Fibroblast of villous mesenchyme (primary cell): ENCODE measurements at regions not wholly inside any gene's neighbourhood (a gene's known extent, or its start where the extent isn't known, plus 50 kb on each side); places are given as distances from the start of the nearest gene placed in this dataset.

Source experiments
- DNase-seq: peaks from one replicate; pipeline ENCODE4 v3.0.0-alpha.2; 2010; ENCODE audit warnings: low read depth
- H3K4me3 ChIP-seq: 2 replicates; pipeline ENCODE4 v1.5.1; 2011; ENCODE audit warnings: low read depth, mild to moderate bottlenecking, low read length
- CTCF ChIP-seq: IDR thresholded peaks from 2 replicates; pipeline ENCODE4 v1.5.1; 2012; ENCODE audit warnings: low read depth, mild to moderate bottlenecking, low read length; ENCODE audit not compliant: insufficient read depth

DNA sequence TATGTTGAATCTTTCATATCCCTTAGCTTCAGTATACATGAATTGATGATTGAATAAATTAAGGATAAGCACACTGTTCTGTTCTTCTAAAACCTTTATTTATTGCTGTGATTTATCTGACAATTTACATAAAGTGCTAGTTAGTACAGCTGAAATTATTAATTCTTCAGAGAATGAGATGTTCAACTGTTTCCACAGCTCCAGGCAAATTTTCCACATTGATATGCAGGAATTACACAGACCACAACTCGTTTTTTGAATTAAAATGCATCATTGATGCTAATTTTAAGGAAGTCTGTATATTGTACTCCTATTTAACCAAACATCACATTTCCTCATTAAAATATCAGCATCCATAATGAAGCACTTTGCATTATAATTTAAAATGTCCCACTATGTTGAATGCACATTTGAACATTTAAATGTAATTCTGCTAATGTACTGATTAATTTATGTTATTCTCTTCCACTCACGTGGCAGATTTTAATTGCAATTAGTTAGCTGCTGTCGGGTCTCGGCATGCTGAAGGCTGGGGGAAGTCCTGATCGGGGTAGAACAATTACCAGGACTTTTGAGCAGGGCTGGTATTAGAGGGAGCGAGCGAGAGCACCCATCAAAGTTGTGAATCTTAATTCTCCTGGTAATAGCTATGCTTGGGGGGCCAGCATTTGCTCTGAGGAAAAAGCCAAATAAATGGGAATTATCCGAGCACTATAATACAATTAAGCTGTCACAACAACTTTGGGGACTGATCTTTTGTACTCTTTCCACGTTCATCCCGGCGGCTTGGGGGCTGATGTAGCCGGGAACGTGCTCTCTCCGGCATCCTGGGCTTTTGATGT is 136.7 kb upstream of the TMTC4 start:
- no peak for TF ChIP-seq CTCF
- H3K4me3 ChIP-seq, result no peak overlapping the region
- no peak for DNase-seq

- DNase-seq, result no peak
- TF ChIP-seq CTCF, result no peak
- H3K4me3 ChIP-seq, result no peak overlapping the region
Measured at GRCh38 chr13:100810481-100810880, 135.9 kb upstream of the TMTC4 start.

- no peak for TF ChIP-seq CTCF
- no peak overlapping the region for H3K4me3 ChIP-seq
- no peak for DNase-seq
Measured at GRCh38 chr13:100809856-100810255, 135.3 kb upstream of the TMTC4 start.

DNA sequence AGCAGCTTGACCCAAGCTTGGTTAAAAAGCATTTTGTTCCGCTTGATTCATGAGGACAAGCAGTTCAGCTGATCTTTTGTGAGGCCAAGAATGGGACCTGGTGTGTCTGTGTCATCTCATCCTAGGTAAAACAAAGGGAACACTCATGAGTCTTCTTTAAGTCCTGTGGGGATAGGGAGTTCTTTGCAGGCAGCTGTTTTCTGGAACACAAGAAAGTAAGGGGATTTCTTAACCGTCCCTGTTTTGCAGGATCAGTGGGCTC is 134.5 kb upstream of the TMTC4 start:
- H3K4me3 ChIP-seq, result no peak overlapping the region
- no peak for DNase-seq
- no peak for TF ChIP-seq CTCF

- no peak overlapping the region for H3K4me3 ChIP-seq
- no peak for DNase-seq
- TF ChIP-seq CTCF, result no peak
Measured at GRCh38 chr13:100808330-100809128, 133.9 kb upstream of the TMTC4 start.

GRCh38 chr13:100803091-100803490 is 128.5 kb upstream of the TMTC4 start:
- no peak for DNase-seq
- no peak overlapping the region for H3K4me3 ChIP-seq
- TF ChIP-seq CTCF, result no peak
